IgD-negative memory B cell (primary cell): ENCODE measurements at regions not wholly inside any gene's neighbourhood (a gene's known extent, or its start where the extent isn't known, plus 50 kb on each side); places are given as distances from the start of the nearest gene placed in this dataset.

Experiments used
- H3K27ac Mint-ChIP-seq, 3 donors: one replicate each; pipeline ENCODE4 v1.8.0; 2020 to 2022; ENCODE audit warnings: mild to moderate bottlenecking in 3 of 3, mixed read lengths in 3 of 3, moderate library complexity in 1 of 3
- H3K27me3 Mint-ChIP-seq: one replicate; pipeline ENCODE4 v1.8.0; 2021; ENCODE audit warnings: mixed read lengths
- H3K36me3 Mint-ChIP-seq: one replicate; pipeline ENCODE4 v1.8.0; 2020; ENCODE audit warnings: mild to moderate bottlenecking, mixed read lengths
- H3K4me1 Mint-ChIP-seq, 3 donors: one replicate each; pipeline ENCODE4 v1.8.0; 2020 to 2022; ENCODE audit warnings: mixed read lengths in 3 of 3, mild to moderate bottlenecking in 1 of 3
- H3K4me3 Mint-ChIP-seq, 4 donors: one replicate each; pipeline ENCODE4 v1.8.0; 2020 to 2022; ENCODE audit warnings: mild to moderate bottlenecking in 4 of 4, mixed read lengths in 4 of 4, moderate library complexity in 3 of 4
- H3K9me3 Mint-ChIP-seq, 3 donors: one replicate each; pipeline ENCODE4 v1.8.0; 2020 to 2021; ENCODE audit warnings: mixed read lengths in 3 of 3, mild to moderate bottlenecking in 1 of 3

GRCh38 chr1:78833491-78833890 lies 173.0 kb downstream of the ADGRL4 start:
- H3K27ac Mint-ChIP-seq: no peak overlapping the region
- no peaks in the 10 kb centered on the region for H3K27me3 Mint-ChIP-seq
- H3K36me3 Mint-ChIP-seq: no peaks in the 10 kb centered on the region
- H3K9me3 Mint-ChIP-seq: no peaks in the 10 kb centered on the region
- H3K4me1 Mint-ChIP-seq: peaks cover 0 to 8% (median 7%) of the 10 kb centered on the region in 3 donors
- H3K4me3 Mint-ChIP-seq: no peak overlapping the region

GRCh38 chr1:78834201-78834741 lies 172.3 kb downstream of the ADGRL4 start:
- H3K4me3 Mint-ChIP-seq: no peak overlapping the region
- H3K27ac Mint-ChIP-seq: no peak overlapping the region
- H3K4me1 Mint-ChIP-seq: peaks cover 0 to 8% (median 7%) of the 10 kb centered on the region in 3 donors
- H3K27me3 Mint-ChIP-seq: no peaks in the 10 kb centered on the region
- no peaks in the 10 kb centered on the region for H3K9me3 Mint-ChIP-seq
- no peaks in the 10 kb centered on the region for H3K36me3 Mint-ChIP-seq

DNA sequence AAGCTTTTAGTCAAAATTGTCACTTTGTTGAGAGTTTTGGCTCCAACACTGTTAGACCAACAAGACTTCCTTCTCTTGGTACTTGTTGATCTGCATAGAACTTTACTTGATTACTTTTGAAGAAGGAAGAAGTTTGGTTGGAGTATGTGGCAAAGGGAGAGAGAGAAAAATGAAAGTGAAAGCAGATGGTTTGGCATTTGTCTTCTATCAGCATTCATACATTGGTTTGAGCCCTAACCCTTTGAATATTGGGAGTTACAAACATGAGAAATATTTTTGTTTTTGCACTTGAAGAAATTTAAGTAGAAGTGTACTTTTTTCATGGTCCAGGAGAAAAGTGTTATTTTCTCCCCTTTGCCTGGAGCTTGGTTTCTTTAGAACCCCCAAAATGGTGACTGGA lies 169.8 kb downstream of the ADGRL4 start:
- Mint-ChIP-seq H3K27me3 (no peaks in the 10 kb centered on the region), H3K27ac (no peak overlapping the region), H3K4me1 (peaks cover 0 to 8% (median 7%) of the 10 kb centered on the region in 3 donors), H3K4me3 (no peak overlapping the region), H3K9me3 (no peaks in the 10 kb centered on the region), H3K36me3 (no peaks in the 10 kb centered on the region)

DNA sequence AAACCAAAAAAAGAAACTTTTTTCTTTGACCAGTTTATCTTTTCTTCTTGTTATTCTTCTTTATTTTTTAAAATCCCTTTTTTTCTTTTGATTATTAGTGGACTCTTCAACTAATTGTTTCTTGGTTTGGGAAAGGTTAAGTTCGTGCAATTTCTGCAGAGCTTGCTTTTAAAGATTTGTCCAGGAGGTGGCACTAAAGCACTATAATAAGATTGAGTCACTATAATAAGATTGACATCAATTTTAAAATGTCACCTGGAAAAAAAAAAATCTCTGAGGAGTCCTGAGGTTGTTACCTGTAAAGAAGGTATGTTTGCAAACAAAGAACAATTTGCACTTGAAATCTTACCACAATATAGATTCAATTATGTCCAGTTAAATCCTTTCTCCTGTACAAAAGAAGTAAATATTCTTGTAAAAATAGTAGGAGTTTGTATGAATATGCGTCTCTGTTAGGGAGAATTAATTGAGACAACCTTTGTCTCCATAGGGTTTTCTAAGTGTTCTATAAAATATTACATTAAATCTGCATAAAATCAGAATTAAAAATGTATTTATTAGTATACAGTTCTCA lies 166.7 kb downstream of the ADGRL4 start:
- Mint-ChIP-seq H3K4me1 (peaks cover 0 to 7% (median 7%) of the 10 kb centered on the region in 3 donors), H3K36me3 (no peaks in the 10 kb centered on the region), H3K4me3 (no peak overlapping the region), H3K9me3 (no peaks in the 10 kb centered on the region), H3K27me3 (no peaks in the 10 kb centered on the region), H3K27ac (no peak overlapping the region)
